GM19240 (cell line): ENCODE measurements at regions not wholly inside any gene's neighbourhood (a gene's known extent, or its start where the extent isn't known, plus 50 kb on each side); places are given as distances from the start of the nearest gene placed in this dataset.
"Not testable (repeated sequence)": the region's sequence is repeated elsewhere in the genome, so short reads cannot be mapped to it uniquely, and the experiment has no call there.

Experiments used
- DNase-seq: peaks from one replicate; pipeline ENCODE4 v3.0.0; 2011; ENCODE audit warnings: low spot score; ENCODE audit not compliant: insufficient read length

- no peak for DNase-seq
These were observed 171.5 kb upstream of the SFSWAP start for GRCh38 chr12:131539381-131539780.

- no peak for DNase-seq
These were observed 170.7 kb upstream of the SFSWAP start for GRCh38 chr12:131540138-131540623.

- not testable (repeated sequence) for DNase-seq
These were observed 169.4 kb upstream of the SFSWAP start for GRCh38 chr12:131541512-131541911.

- no peak for DNase-seq
These were observed 168.5 kb upstream of the SFSWAP start for GRCh38 chr12:131542351-131542750.

- no peak for DNase-seq
These were observed 167.8 kb upstream of the SFSWAP start for GRCh38 chr12:131543040-131543439.

- DNase-seq: no peak
These were observed 163.3 kb upstream of the SFSWAP start for GRCh38 chr12:131547555-131547954.

GRCh38 chr12:131550121-131550520 lies 160.8 kb upstream of the SFSWAP start:
- DNase-seq: no peak

- no peak for DNase-seq
These were observed 159.0 kb upstream of the SFSWAP start for GRCh38 chr12:131551675-131552491.

GRCh38 chr12:131552492-131552863 lies 158.4 kb upstream of the SFSWAP start:
- DNase-seq: no peak

GRCh38 chr12:131553096-131553777 lies 157.7 kb upstream of the SFSWAP start:
- no peak for DNase-seq

GRCh38 chr12:131555197-131555846 lies 155.6 kb upstream of the SFSWAP start:
- DNase-seq: no peak

- DNase-seq: no peak
These were observed 155.0 kb upstream of the SFSWAP start for GRCh38 chr12:131555866-131556265.

GRCh38 chr12:131557078-131557709 lies 153.7 kb upstream of the SFSWAP start:
- no peak for DNase-seq

GRCh38 chr12:131559517-131560516 lies 151.1 kb upstream of the SFSWAP start:
- no peak for DNase-seq

GRCh38 chr12:131561051-131561450 lies 149.8 kb upstream of the SFSWAP start:
- DNase-seq: no peak

GRCh38 chr12:131561891-131562684 lies 148.8 kb upstream of the SFSWAP start:
- DNase-seq: no peak

GRCh38 chr12:131564138-131564727 lies 146.7 kb upstream of the SFSWAP start:
- not testable (repeated sequence) for DNase-seq

GRCh38 chr12:131564845-131565244 lies 146.0 kb upstream of the SFSWAP start:
- no peak for DNase-seq
